Tibial nerve (tissue), 3 donors: ENCODE measurements at regions not wholly inside any gene's neighbourhood (a gene's known extent, or its start where the extent isn't known, plus 50 kb on each side); places are given as distances from the start of the nearest gene placed in this dataset.

ENCODE experiments used
- CTCF ChIP-seq, 5 experiments: fragments of 200-600 bp in 3 of 5; fragments of 450-650 bp in 2 of 5; sonication (generic) in 3 of 5; IDR thresholded peaks; one replicate each; pipeline ENCODE4 v1.5.1; 2016 to 2019; ENCODE audit warnings: antibody characterized with exemption in 5 of 5, mild to moderate bottlenecking in 3 of 5, moderate library complexity in 2 of 5
- POLR2A ChIP-seq, 2 donors: fragments of 450-650 bp; IDR thresholded peaks; one replicate each; pipeline ENCODE4 v1.6.1; 2017; ENCODE audit warnings: antibody characterized with exemption in 2 of 2, mild to moderate bottlenecking in 2 of 2, moderate library complexity in 2 of 2

- no peak for TF ChIP-seq CTCF (IDR thresholded peaks at IDR 0.05)
- no peak for TF ChIP-seq POLR2A (IDR thresholded peaks at IDR 0.05)
Observed at GRCh38 chr18:44386401-44386800, 294.3 kb upstream of the SETBP1 start.
